ENCODE measurements at regions not wholly inside any gene's neighbourhood (a gene's known extent, or its start where the extent isn't known, plus 50 kb on each side); places are given as distances from the start of the nearest gene placed in this dataset.

DNA sequence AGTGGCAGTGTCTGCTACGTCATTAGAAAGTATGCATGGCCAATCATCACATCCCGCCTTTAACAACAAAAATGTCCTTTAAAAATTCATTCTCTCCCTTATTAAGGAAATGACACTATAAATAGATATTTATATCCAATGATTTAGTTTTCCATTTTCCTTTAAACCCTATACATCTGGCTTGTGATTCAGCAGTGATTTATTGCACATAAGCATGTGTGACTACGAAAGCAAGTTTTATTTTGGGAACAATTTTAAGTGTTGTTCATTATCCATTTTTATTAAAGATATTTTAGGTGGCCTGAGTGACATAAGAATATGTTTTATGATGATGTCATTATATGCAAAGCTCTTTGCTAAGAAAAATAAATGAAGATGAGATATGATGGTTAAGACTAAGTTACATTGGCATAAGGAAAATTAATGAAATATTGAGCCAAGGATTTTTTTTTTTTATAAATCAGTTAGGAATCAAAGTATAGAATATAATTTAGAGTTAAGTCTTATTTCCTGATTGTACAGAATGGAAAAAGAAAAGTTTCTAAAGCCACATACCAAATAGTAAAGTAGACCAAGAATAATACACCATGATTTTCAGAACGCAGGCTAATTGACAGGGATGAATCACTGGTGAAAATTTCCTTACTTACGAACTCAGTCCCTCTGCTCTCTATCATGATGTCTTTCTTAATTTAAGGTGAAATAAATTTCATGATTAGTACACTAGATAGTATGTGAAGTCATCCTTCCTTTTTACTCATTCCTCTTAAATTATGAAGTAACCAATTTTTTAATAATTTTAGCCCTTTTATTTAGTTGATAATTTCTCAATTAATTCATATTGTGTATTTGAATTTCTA lies 822.4 kb downstream of the FAT4 start:
- DNase-seq, result no peak

DNA sequence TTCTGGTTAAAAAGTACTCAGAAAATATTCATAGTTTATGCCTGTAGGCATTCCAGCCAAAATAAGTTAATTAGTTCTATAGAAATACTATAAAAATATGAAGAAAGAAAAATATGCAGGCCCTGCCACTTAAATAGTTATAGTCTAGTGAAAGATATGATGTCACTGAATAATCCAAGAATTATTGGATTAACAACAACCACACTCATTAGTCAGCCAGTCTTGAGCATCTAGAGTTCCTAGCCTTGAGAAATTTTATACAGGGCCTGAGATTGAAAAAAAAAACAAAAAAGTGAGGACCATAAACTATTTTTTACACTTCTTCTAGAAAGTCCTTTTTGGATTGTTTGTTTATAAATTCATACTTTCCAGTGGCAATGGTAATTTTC lies 823.0 kb downstream of the FAT4 start:
- TF ChIP-seq EP300 (IDR thresholded peaks at IDR 0.05) (no peak), POLR2A (IDR thresholded peaks at IDR 0.05) (no peak)
- TF ChIP-seq, protein P1, sequence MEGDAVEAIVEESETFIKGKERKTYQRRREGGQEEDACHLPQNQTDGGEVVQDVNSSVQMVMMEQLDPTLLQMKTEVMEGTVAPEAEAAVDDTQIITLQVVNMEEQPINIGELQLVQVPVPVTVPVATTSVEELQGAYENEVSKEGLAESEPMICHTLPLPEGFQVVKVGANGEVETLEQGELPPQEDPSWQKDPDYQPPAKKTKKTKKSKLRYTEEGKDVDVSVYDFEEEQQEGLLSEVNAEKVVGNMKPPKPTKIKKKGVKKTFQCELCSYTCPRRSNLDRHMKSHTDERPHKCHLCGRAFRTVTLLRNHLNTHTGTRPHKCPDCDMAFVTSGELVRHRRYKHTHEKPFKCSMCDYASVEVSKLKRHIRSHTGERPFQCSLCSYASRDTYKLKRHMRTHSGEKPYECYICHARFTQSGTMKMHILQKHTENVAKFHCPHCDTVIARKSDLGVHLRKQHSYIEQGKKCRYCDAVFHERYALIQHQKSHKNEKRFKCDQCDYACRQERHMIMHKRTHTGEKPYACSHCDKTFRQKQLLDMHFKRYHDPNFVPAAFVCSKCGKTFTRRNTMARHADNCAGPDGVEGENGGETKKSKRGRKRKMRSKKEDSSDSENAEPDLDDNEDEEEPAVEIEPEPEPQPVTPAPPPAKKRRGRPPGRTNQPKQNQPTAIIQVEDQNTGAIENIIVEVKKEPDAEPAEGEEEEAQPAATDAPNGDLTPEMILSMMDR (IDR thresholded peaks at IDR 0.05), result no peak
- H3K4me3 ChIP-seq, result no peak overlapping the region
- no peaks in the 10 kb centered on the region for H3K4me1 ChIP-seq (ENCODE audit: insufficient read depth)
- H3K36me3 ChIP-seq, result no peaks in the 10 kb centered on the region
- H3K9me3 ChIP-seq, result no peaks in the 10 kb centered on the region
- no peak for DNase-seq
- H3K27me3 ChIP-seq, result no peaks in the 10 kb centered on the region
- no peak overlapping the region for H3K27ac ChIP-seq
- intact Hi-C loops (cut with DNase I), result no loop called here

More for the DNA sequence above, 822.4 kb downstream of the FAT4 start:
- Histone ChIP-seq H3K27me3 (no peaks in the 10 kb centered on the region), H3K4me3 (no peak overlapping the region), H3K36me3 (no peaks in the 10 kb centered on the region), H3K9me3 (no peaks in the 10 kb centered on the region), H3K27ac (no peak overlapping the region), H3K4me1 (ENCODE audit: insufficient read depth) (no peaks in the 10 kb centered on the region)
- intact Hi-C loops (cut with DNase I), result no loop called here
- WGBS, 3 donors, result 86 to 91% (median 87%) methylated on average over 5 of the region's 5 CpGs
- no peak for TF ChIP-seq POLR2A (IDR thresholded peaks at IDR 0.05)
- TF ChIP-seq EP300 (IDR thresholded peaks at IDR 0.05), result no peak
- TF ChIP-seq, protein P1 (IDR thresholded peaks at IDR 0.05), result no peak

DNA sequence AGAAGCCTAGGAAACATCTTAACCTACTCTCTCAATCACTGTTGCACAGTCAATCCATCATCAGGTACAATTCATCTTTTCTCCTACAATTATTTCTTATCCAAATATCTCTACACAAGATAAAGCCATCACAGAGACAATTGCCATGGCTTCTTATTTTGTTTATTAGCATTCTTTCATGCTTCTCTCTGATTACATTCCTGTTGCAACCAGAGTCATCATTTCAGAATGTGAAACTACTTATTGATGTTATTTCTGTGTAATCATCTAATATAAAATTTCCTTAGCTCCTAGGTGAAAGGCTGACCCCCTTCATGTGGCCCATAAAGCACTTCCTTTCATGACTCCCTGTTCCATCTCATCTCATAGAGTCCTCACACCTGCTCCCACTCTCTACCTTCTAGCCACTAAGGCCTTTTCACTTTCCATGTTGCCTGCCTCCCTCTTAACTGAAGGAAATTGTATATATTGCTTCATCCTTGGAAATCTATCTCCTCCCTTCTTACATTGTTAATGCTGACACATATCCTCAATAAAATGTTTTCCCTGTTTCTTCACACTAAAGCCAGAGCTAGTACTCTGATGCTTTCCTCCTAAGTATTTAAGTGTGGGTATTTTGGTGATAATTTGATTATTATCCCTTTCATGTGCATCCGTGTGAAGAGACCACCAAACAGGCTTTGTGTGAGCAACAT lies 829.9 kb downstream of the FAT4 start:
- TF ChIP-seq EP300 (IDR thresholded peaks at IDR 0.05) (no peak), POLR2A (IDR thresholded peaks at IDR 0.05) (no peak)
- TF ChIP-seq, protein P1 (IDR thresholded peaks at IDR 0.05), result no peak
- H3K4me3 ChIP-seq, result no peak overlapping the region
- DNase-seq, result no peak
- H3K4me1 ChIP-seq (ENCODE audit: insufficient read depth), result no peaks in the 10 kb centered on the region
- no peaks in the 10 kb centered on the region for H3K36me3 ChIP-seq
- 82 to 89% (median 89%) methylated on average over 1 of the region's 1 CpG for WGBS, 3 donors
- intact Hi-C loops (cut with DNase I), result no loop called here
- H3K9me3 ChIP-seq, result no peaks in the 10 kb centered on the region
- no peaks in the 10 kb centered on the region for H3K27me3 ChIP-seq
- no peak overlapping the region for H3K27ac ChIP-seq

DNA sequence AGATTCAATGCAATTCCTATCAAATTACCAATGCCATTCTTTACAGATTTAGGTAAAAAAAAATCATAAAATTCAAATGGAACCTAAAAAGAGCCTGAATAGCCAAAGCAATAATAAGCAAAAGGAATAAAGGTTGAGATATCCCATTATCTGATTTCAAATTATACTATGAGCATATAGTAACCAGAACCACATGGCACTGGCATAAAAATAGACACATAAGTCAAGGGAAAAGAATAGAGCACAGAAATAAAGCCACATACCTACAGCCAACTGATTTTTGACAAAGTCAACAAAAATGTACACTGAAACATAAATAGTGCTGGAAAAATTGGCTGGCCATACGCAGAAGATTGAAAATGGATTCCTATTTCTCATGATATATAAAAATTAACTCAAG lies 853.7 kb downstream of the FAT4 start:
- Histone ChIP-seq H3K36me3 (no peaks in the 10 kb centered on the region), H3K9me3 (no peaks in the 10 kb centered on the region), H3K27ac (no peak overlapping the region), H3K4me1 (ENCODE audit: insufficient read depth) (no peaks in the 10 kb centered on the region), H3K4me3 (no peak overlapping the region), H3K27me3 (no peaks in the 10 kb centered on the region)
- 0 to 51% (median 50%) methylated on average over 1 of the region's 1 CpG for WGBS, 3 donors
- intact Hi-C loops (cut with DNase I), result no loop called here
- no peak for DNase-seq
- TF ChIP-seq, protein P1 (IDR thresholded peaks at IDR 0.05), result no peak
- TF ChIP-seq EP300 (IDR thresholded peaks at IDR 0.05) (no peak), POLR2A (IDR thresholded peaks at IDR 0.05) (no peak)
